NCI-H1092 (cell line): ENCODE measurements at regions not wholly inside any gene's neighbourhood (a gene's known extent, or its start where the extent isn't known, plus 50 kb on each side); places are given as distances from the start of the nearest gene placed in this dataset.
"Not testable (repeated sequence)": the region's sequence is repeated elsewhere in the genome, so short reads cannot be mapped to it uniquely, and the experiment has no call there.

Source experiments
- DNase-seq: peaks from one replicate; lab custom pipeline; 2025; lab: John Stamatoyannopoulos, UW

DNA sequence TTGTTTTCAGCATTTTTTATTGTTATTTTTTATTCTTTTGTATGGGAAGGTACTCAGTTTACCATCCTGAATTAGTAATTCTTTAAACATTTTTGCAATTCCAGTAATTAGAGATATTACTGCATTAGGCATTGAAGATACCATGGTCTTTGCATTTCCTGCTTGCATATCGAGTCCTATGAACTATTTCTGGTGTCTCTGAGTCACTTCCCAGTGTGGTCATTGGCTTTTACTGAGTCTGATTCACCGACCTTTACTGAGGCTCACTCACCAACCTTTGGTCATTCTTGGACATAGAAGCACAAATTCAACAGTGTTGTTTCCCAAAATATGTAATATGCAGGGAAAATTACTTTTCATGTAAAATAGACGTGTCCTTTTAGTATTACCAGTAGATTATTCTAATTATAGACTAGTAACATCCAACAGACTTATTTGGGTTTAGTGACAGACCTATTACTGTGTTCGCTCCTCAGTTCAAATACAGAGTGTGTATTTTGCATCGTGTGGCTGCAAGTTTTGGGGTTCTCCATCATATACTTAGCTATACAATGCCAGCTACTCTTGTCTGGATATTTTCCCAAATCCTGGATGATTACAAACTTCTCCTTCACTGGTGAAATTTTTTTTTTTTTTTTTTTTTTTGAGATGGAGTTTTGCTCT lies 180.7 kb upstream of the PRSS1 start:
- no peak for DNase-seq

DNA sequence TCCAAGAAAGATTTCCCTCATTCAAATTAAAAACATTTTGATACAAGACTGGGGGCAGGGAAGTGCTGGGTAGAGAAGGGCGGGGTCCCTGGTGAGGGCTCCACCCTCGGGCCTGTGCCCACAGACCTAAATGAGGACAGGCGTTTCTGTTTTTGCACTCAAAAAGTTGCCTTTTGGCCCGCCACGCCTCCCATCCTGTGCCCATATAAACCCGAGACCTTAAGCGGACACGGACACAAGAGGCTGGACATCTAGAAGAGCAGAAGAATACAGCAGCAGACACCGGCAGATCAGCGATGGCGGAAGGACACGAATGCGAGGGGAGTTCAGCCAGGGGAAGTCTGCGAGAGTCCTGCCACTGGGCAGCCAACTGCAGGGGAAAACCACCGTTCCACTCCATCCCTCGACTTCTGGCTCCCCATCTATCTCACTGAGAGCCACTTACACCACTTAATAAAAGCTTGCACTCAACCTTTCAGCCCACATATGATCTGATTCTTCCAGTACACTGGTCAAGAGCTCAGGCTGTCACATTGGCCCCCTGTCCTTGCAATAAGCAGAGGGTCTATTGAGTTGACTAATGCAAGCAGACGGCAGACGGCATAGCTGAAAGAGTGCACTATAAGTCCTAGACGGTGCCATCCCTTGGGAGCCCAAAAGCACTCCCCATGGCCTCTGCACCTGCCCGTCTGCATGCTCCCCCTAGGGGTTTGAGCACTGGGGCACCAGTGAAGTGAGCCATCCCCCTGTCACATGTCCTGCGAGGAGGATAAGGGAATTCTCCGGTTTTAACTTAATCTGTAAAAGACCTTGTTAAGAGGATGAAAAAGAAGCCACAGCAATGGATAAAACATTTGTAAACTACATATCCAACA lies 181.8 kb upstream of the PRSS1 start:
- no peak for DNase-seq

DNA sequence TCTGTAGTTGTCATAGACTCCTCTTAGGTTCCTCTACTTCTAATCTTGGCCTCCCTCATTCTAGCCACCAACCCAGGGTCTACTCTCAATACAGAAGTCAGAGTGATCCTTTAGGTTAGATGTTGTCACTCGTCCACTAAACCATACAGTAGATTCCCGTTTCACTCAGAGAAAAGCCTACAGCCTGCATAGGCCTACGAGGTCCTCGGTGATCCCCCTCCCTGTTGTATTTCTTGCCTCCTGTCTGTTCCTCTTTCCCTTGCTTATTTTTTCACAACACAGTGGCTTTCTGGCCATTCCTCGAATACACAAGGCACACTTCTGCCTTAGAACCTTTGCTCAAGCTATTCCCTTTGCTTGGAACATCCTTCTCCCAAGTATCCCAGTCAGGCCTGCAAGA lies 183.0 kb upstream of the PRSS1 start:
- DNase-seq: no peak

DNA sequence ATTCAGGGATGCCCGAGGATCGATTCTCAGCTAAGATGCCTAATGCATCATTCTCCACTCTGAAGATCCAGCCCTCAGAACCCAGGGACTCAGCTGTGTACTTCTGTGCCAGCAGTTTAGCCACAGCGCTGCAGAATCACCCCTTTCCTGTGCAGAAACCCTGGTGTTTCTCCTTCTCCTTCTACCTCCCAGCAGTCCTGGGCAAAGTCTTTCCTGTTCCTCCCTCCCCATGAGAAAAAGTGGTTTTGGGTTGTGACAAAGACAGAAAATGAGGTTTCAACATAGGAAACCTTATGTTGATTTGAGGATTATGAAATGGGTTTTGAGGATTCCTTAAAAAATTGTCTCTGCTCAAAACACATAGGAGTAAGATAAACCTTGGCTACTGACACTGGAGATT lies 185.1 kb upstream of the PRSS1 start:
- DNase-seq: not testable (repeated sequence)

DNA sequence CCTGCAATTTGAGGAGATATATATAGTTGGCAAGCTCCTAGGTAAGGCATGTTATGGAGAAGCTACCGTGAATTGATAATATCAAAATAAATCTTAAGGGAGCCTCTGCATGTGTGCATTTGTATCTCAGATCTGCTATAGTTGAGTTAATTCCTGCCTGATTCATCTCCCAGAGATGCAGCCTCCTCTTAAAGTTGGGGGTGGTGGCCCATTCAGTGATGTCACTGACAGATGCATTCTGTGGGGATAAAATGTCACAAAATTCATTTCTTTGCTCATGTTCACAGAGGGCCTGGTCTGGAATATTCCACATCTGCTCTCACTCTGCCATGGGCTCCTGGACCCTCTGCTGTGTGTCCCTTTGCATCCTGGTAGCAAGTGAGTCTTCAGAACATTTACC lies 185.8 kb upstream of the PRSS1 start:
- DNase-seq: no peak

DNA sequence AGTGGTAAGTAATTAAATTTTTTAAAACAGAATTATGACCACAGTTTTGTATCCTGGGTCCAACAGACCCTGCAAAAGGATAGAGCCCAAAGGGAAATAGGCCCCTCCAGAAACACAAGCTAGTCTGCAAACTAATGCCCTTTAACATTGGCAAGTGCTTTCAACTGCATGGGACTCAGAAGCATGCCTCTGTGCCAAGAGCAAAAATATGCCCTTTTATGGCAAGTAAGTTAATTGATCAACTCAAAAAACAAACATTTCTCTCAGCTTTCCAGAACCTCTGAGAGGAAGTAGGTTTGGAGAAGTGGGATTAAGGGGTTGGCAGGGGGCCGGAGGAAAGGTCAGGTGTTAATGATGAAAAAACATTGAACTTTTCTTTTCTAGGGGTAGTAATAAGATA lies 186.6 kb upstream of the PRSS1 start:
- DNase-seq: no peak

DNA sequence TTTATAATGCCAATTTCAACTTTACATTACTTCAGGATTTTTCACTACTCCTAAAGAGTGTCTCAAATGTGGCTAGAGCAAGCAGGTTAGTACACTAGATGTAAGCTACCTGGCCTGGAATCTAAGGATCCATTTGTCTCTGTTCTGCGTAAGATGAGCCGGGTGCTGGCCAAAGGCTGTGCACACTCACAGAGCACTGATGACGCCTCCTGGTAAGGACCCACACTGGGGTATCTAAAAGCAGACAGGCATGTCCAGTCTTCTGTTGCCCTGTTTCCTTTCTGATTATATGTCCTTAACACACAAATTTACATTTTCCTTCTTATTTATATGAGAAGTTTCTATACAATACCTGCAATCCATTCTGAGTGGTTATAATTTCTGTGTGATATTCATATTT lies 187.9 kb upstream of the PRSS1 start:
- DNase-seq: not testable (repeated sequence)

DNA sequence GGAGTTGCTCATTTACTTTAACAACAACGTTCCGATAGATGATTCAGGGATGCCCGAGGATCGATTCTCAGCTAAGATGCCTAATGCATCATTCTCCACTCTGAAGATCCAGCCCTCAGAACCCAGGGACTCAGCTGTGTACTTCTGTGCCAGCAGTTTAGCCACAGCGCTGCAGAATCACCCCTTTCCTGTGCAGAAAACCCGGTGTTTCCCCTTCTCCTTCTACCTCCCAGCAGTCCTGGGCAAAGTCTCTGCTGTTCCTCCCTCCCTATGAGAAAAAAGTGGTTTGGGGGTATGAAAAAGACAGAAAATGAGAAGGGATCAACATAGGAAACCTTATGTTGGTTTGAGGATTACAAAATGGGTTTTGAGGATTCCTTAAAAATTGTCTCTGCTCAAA lies 188.5 kb upstream of the PRSS1 start:
- not testable (repeated sequence) for DNase-seq

DNA sequence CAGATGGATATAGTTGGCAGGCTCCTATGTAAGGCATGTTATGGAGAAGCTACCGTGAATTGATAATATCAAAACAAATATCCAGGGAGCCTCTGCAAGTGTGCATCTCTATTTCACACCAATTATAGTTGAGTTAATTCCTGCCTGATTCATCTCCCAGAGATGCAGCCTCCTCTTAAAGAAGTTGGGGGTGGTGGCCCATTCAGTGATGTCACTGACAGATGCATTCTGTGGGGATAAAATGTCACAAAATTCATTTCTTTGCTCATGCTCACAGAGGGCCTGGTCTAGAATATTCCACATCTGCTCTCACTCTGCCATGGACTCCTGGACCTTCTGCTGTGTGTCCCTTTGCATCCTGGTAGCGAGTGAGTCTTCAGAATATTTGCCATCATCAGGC lies 189.1 kb upstream of the PRSS1 start:
- DNase-seq: no peak

DNA sequence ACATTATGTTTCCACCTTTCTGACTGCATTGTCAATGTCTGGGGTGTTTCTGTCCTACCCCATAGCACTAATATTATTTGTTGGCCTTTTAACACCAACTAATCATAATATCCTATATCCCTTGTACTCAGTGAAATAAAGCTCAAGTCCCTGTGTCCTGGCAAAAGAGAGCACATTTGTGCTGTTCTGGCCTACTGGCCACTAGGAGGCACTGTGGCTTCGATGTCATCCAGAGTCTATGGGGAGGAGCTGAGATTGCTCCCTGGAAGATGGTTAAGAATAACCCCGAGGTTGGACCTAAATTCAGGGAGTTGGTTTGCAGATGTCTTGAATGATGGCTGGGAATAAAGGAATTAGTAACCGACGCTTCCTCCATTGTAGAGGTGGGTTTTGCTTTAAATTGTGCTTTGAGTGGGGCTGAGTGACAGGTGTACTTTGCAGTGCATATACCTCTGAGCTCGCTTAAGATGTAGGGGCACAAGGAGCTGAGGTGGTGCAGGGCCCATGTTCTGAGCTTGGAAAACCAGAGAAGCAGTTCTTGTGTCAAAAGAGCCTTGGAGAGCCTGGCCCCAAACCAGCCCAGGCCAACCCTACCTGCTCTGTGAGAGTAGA lies 191.2 kb upstream of the PRSS1 start:
- DNase-seq: no peak

DNA sequence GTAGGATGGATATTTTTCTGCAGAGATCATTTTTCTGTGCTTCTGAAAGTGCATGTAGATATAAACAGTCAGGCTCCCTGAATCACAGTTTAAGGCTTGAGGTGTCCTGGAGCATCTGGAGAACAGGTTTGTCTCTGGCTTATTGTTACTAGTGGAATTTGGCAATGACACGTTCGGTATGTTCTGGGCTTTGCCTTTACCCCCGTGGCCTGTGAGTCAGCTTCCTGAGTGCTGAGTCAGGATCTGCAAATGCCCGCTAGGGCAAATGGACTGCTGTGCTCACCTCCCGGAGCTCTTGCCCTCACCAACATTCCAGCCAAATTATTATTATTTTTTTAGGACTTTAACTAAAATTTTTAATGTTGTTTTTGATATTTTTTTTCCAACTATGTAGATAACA lies 192.5 kb upstream of the PRSS1 start:
- DNase-seq: no peak

DNA sequence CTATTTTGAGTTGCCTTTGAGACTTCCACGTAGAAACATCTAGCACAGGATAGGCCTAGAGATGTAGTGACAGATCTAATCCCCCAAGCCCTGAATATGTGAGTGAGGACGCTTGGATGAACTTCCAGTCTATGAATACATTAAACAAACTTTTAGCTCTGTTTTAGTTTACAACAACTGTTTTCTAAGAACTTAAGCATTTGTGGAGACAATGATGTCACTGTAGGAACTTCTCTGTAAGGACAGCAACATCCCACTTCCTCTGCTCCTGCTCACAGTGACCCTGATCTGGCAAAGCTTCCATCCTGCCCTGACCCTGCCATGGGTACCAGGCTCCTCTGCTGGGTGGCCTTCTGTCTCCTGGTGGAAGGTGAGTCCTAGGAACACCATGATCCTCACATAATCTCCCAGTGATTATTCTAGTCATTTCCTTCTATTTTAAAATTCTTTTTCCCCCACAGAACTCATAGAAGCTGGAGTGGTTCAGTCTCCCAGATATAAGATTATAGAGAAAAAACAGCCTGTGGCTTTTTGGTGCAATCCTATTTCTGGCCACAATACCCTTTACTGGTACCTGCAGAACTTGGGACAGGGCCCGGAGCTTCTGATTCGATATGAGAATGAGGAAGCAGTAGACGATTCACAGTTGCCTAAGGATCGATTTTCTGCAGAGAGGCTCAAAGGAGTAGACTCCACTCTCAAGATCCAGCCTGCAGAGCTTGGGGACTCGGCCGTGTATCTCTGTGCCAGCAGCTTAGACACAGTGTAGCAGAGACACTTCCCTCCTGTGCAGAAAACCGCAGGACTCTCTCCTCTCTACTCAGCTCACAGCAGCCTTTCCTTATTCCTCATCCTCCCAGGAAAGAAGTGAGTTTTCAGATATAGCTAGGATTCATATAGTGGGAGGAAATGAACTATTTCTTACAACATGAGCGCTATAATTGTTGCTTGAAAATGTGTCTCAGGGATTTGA lies 194.4 kb upstream of the PRSS1 start:
- no peak for DNase-seq

DNA sequence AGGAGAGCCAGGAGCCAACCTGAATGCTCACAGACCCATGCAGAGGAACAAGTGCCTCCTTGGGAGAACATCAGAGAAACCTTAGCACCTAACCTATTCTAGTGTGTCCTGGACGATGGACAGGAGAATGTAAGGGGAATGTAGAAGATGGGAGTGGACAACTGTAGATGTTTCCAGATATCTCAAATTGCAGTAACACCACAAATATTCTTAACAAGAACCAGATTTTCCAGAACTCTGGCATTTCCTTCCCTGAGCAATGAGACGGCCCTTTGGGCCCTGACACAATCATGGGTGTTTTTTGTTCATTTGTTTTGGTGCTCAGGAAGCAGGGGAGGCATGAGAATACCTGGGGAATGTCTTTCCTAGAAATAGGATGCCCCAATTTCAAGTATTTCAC lies 196.1 kb upstream of the PRSS1 start:
- no peak for DNase-seq

DNA sequence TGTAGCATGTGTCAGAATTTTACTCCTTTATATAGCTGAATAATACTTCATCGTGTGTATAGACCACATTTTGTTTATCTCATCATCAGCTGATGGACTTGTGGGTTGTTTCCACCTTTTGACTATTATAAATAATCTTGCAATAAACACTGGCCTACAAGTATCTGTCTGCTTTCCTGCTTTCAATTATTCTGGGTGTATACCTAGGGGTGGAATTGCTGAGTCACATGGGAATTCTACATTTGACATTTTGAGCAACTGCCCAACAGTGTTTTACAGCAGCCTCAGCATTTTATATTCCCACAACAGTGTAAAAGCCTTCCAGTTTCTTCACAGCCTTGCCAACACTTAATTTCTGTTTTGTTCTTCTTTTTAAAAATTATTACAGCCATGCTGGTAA lies 200.3 kb upstream of the PRSS1 start:
- no peak for DNase-seq

DNA sequence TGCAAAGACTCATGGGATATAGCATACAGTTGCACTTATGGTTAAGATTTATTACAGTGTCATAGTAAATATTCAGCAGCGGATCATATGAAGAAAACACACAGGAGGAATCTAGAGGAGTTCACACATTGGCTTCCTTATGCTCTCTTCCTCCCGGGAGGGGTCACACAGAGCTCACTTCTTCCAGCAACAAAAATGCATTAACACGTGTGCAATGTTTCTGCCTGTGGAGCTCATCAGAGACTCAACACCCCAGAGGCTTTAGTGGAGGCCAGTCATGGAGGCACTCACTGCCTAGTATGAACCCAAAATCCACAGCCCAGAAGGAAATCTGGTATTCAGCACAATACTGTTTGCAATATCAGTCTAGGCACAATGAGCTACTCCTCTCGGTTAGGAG lies 202.8 kb upstream of the PRSS1 start:
- no peak for DNase-seq

DNA sequence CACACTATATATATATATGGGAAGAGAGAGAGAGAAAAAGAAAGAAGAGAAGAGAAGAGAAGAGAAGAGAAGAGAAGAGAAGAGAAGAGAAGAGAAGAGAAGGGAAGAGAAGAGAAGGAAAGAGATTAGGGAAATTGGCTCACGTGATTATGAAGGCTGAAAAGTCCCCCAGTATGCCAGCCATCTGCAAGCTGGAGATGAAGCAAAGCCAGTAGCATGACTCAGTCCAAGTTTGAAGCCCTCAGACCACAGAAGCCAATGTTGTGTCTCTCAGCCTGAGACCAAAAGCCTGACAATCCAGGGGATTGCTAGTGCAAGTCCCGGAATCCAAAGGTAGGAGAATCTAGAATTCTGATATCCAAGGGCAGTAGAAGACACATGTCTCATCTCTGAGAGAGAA lies 206.3 kb upstream of the PRSS1 start:
- DNase-seq: no peak

DNA sequence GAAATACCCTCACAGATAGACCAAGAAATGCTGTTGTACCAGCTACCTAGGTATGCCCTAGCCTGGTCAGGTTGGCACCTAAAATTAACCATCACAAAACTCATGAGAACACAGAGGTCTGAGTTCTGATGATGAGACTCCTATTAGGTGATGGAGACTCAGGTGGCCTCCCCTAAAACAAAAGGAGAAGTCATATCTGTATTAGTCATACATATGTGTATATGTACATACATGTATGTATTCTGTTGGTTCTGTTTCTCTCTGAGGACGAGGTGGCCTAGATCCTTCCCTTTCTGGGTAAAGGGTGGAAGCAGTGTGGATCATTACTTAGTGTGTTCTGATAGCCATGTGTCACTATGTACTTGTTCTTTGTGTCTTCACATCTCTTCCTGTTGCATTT lies 207.2 kb upstream of the PRSS1 start:
- DNase-seq: no peak

DNA sequence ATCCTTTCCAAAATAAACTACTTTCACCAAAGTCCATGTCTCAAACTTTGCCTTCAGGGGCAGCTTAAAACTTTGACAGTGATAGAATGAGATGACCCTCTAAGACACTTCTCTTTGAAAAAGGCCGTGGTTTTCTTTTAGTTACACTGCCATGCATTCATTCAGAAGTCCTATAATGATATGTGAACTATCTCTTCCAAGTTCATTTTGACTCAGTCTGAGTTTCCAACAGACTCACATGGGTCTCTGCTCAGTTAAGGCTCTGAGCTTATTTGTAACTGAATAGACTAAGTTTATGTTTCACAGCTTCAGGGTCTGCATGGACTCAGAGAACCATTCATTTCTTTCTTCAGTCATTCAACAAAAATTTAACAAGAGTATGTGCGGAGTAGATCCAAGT lies 208.9 kb upstream of the PRSS1 start:
- no peak for DNase-seq

DNA sequence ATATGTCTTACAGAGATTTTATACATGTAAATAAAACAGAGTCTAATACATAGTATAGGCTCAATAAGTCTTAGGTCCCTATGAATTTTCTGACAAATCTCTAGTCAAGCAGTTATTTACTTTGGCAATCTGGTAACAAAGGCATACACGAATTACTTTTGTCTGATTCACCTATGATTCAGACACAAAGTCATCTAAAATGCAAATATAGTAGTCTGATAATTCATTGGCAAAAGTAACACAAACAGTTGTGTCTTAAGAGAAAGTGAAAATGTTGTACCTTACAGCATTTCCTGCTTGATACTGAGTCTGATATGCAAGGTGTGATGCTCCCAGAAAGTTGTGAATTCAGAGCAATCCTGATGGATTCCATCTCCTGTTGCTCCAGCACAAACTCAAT lies 209.4 kb upstream of the PRSS1 start:
- DNase-seq: no peak

DNA sequence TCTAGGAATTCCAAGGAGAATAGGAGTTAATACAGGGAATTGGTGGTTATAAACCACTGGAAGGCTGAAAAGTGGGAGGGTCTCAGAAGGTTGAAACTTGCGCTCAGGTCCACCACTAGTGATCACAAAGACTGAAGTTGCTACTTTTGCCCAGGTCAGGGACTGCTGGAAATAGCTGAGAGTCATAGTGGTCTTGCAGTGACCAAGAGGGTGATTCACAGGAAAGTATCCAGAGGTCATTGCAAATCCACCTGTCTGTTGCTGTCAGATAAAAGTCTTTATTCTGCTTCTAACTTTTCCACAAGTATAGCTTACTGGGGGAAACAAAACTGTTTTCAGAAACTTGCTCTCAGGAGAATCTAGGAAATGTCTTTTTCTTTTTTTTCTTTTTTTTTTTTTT lies 211.5 kb upstream of the PRSS1 start:
- no peak for DNase-seq

DNA sequence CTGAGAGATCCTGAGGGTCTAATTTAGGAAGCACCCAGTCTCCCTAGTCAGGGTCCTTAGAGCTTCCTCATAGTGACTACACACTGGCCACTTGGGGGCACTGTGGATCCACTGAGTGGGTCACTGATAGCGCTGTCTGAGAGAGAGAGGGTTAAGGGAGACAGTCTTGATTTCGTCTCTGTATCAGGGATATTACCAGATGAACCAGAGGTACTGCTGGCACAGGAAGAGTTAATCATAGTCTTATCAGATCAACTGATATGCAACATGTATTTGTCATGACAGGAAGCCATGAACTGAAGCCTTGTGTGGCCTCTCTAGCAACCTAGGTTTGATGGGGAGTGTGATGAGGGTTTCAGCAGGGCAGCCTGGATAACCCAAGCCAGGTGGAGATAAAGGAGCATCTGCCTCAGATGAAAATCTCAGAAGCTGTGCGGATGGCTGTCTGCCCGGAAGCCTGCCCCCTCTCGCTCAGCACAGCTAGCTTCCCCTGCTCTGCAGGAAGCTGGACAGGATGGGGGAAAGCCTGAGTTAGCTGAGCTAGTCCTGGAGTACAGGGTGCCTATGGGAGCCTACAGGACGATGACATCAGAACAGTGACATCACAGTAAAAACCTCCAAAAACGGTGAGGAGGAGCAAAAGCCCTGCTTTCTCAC lies 214.0 kb upstream of the PRSS1 start:
- peak; percentile 7 for DNase-seq

DNA sequence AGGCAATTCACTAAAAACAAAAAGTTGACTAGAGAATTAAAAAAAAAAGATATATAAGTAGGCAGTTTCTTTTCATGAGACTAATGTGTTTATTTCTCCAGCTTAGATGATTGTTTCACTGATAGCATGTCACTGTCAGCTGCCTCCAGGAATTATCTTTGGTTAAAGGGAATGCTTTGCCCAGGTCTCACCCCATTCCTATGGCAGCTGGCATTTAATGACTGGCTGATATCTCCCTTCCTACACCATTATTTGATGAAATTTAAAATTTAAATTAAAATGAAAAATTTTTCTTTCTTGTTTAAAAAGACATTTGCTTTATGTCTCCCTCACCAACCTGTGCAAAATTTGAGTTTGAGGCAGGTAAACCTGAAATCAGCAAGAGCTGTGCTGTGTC lies 214.5 kb upstream of the PRSS1 start:
- DNase-seq: no peak
